Fibroblast of the aortic adventitia (primary cell): ENCODE measurements at regions not wholly inside any gene's neighbourhood (a gene's known extent, or its start where the extent isn't known, plus 50 kb on each side); places are given as distances from the start of the nearest gene placed in this dataset.

Experiments
- DNase-seq: peaks from one replicate; pipeline ENCODE4 v3.0.0-alpha.2; 2010; ENCODE audit warnings: low read depth
- H3K4me3 ChIP-seq: 2 replicates; pipeline ENCODE4 v1.5.1; 2011; ENCODE audit warnings: low read depth, mild to moderate bottlenecking, control low read depth, low read length, moderate library complexity
- CTCF ChIP-seq: IDR thresholded peaks from 2 replicates; pipeline ENCODE4 v1.5.1; 2011; ENCODE audit warnings: mild to moderate bottlenecking, low read length, control low read depth, inconsistent platforms; ENCODE audit not compliant: insufficient read depth

GRCh38 chr10:78645975-78646374, 422.8 kb upstream of the ZMIZ1 start:
- H3K4me3 ChIP-seq, result no peak overlapping the region
- no peak for TF ChIP-seq CTCF
- no peak for DNase-seq

- DNase-seq, result peak; percentile 54
- no peak overlapping the region for H3K4me3 ChIP-seq
- TF ChIP-seq CTCF, result no peak
Measured at GRCh38 chr10:78648256-78648860, 420.4 kb upstream of the ZMIZ1 start.

- no peak for TF ChIP-seq CTCF
- no peak for DNase-seq
- no peak overlapping the region for H3K4me3 ChIP-seq
Measured at GRCh38 chr10:78649429-78649828, 419.3 kb upstream of the ZMIZ1 start.

GRCh38 chr10:78650122-78650521, 418.6 kb upstream of the ZMIZ1 start:
- DNase-seq, result peak; percentile 31
- H3K4me3 ChIP-seq, result no peak overlapping the region
- TF ChIP-seq CTCF, result peak; percentile 8

- no peak for DNase-seq
- TF ChIP-seq CTCF, result no peak
- H3K4me3 ChIP-seq, result no peak overlapping the region
Measured at GRCh38 chr10:78651287-78651686, 417.5 kb upstream of the ZMIZ1 start.

GRCh38 chr10:78653555-78653954, 415.2 kb upstream of the ZMIZ1 start:
- no peak overlapping the region for H3K4me3 ChIP-seq
- DNase-seq, result no peak
- no peak for TF ChIP-seq CTCF

GRCh38 chr10:78654047-78654590, 414.6 kb upstream of the ZMIZ1 start:
- no peak for DNase-seq
- H3K4me3 ChIP-seq, result no peak overlapping the region
- no peak for TF ChIP-seq CTCF
